Trophoblast cell (in vitro differentiated cells and primary cell): ENCODE measurements at regions not wholly inside any gene's neighbourhood (a gene's known extent, or its start where the extent isn't known, plus 50 kb on each side); places are given as distances from the start of the nearest gene placed in this dataset.

ENCODE experiments used
- DNase-seq, 2 donors: peaks; one replicate each; pipeline ENCODE4 v3.0.0-alpha.2; 2016
- H2AFZ ChIP-seq: 2 replicates; pipeline ENCODE4 v1.6.1; 2013; ENCODE audit warnings: low read length, moderate library complexity, mild to moderate bottlenecking; ENCODE audit not compliant: insufficient read depth, poor library complexity
- H2AK5ac ChIP-seq: 2 replicates; pipeline ENCODE4 v1.6.1; 2013; ENCODE audit warnings: mild to moderate bottlenecking, low read length
- H2BK120ac ChIP-seq: 2 replicates; pipeline ENCODE4 v1.6.1; 2013; ENCODE audit warnings: low read length, mild to moderate bottlenecking, moderate library complexity; ENCODE audit not compliant: insufficient read depth, poor library complexity
- H2BK12ac ChIP-seq: 2 replicates; pipeline ENCODE4 v1.6.1; 2013; ENCODE audit warnings: mild to moderate bottlenecking, low read length, moderate library complexity
- H2BK5ac ChIP-seq: 2 replicates; pipeline ENCODE4 v1.6.1; 2013; ENCODE audit warnings: low read length, low read depth, moderate library complexity, mild to moderate bottlenecking; ENCODE audit not compliant: poor library complexity
- H3K14ac ChIP-seq: 2 replicates; pipeline ENCODE4 v1.6.1; 2013; ENCODE audit warnings: mild to moderate bottlenecking, low read length
- H3K18ac ChIP-seq: 2 replicates; pipeline ENCODE4 v1.6.1; 2013; ENCODE audit warnings: mild to moderate bottlenecking, low read length
- H3K23ac ChIP-seq: 2 replicates; pipeline ENCODE4 v1.6.1; 2013; ENCODE audit warnings: low read length
- H3K27ac ChIP-seq: 2 replicates; pipeline ENCODE4 v1.5.1; 2013; ENCODE audit warnings: low read depth, mild to moderate bottlenecking, inconsistent platforms, low read length, moderate library complexity
- H3K27me3 ChIP-seq: 2 replicates; pipeline ENCODE4 v1.6.1; 2013; ENCODE audit warnings: inconsistent platforms, mild to moderate bottlenecking, low read length, moderate library complexity; ENCODE audit not compliant: insufficient read depth
- H3K36me3 ChIP-seq, 2 experiments: 1 replicate in 1 of 2; 2 replicates in 1 of 2; pipeline ENCODE4 v1.6.1; 2013; ENCODE audit warnings: low read length in 2 of 2, mild to moderate bottlenecking in 2 of 2, moderate library complexity in 1 of 2; ENCODE audit not compliant: insufficient read depth in 2 of 2, control insufficient read depth in 1 of 2
- H3K4ac ChIP-seq: 2 replicates; pipeline ENCODE4 v1.6.1; 2013; ENCODE audit warnings: low read depth, mild to moderate bottlenecking, low read length, moderate library complexity
- H3K4me1 ChIP-seq, 2 experiments: 1 replicate in 1 of 2; 2 replicates in 1 of 2; pipeline ENCODE4 v1.6.1; 2013; ENCODE audit warnings: low read length in 2 of 2, mild to moderate bottlenecking in 2 of 2, moderate library complexity in 1 of 2; ENCODE audit not compliant: insufficient read depth in 2 of 2, control insufficient read depth in 1 of 2
- H3K4me2 ChIP-seq: 2 replicates; pipeline ENCODE4 v1.6.1; 2013; ENCODE audit warnings: inconsistent platforms, mild to moderate bottlenecking, low read length, moderate library complexity
- H3K4me3 ChIP-seq: 2 replicates; pipeline ENCODE4 v1.5.1; 2013; ENCODE audit warnings: mild to moderate bottlenecking, low read depth, low read length, inconsistent platforms
- H3K79me1 ChIP-seq: one replicate; pipeline ENCODE4 v1.6.1; 2013; ENCODE audit warnings: low read length
- H3K79me2 ChIP-seq: 2 replicates; pipeline ENCODE4 v1.6.1; 2013; ENCODE audit warnings: low read length, mild to moderate bottlenecking; ENCODE audit not compliant: control insufficient read depth, insufficient read depth, poor library complexity
- H3K9ac ChIP-seq: 2 replicates; pipeline ENCODE4 v1.6.1; 2013; ENCODE audit warnings: mild to moderate bottlenecking, low read length
- H3K9me3 ChIP-seq: 2 replicates; pipeline ENCODE4 v1.6.1; 2013; ENCODE audit warnings: low read depth, mild to moderate bottlenecking, control low read depth, inconsistent platforms, low read length; ENCODE audit not compliant: insufficient read depth
- H4K12ac ChIP-seq: 2 replicates; pipeline ENCODE4 v1.6.1; 2013; ENCODE audit warnings: low read depth, mild to moderate bottlenecking, low read length, moderate library complexity
- H4K8ac ChIP-seq: 2 replicates; pipeline ENCODE4 v1.6.1; 2013; ENCODE audit warnings: low read depth, mild to moderate bottlenecking, low read length, moderate library complexity
- H4K91ac ChIP-seq: one replicate; pipeline ENCODE4 v1.6.1; 2013; ENCODE audit warnings: low read depth, mild to moderate bottlenecking, low read length, moderate library complexity
- WGBS: extraction: QIAGEN DNeasy Blood & Tissue Kit; methylation state at CpG from one replicate; pipeline ENCODE4 v1.1.7; 2013; ENCODE audit warnings: missing lambda C conversion rate; ENCODE audit not compliant: insufficient read length, insufficient coverage; ENCODE audit errors: extremely low coverage; 5-methylcytosine and 5-hydroxymethylcytosine counted together

DNA sequence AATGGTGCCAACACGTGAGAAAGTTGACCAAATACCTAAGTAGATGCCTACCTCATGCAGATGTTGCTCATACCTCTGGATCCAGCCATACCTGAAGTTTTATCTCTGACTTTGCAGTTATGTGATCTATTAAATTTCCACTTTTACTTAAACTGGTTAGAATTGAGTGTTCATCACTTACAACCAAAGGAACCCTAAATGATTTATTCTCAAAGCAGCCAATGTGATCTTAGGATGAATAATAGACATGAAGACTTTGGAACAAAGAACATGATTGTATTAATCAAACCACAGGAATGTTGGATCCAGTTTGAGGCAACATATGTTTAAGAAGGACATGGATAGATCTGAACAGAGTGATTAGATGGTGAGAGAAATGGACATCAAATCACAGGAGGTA, 68.7 kb downstream of the IRX6 start:
- Histone ChIP-seq H2BK12ac (no peak overlapping the region), H3K14ac (no peak overlapping the region), H3K9ac (no peak overlapping the region), H4K12ac (no peak overlapping the region), H4K8ac (no peak overlapping the region), H3K4ac (no peak overlapping the region), H3K27ac (no peak overlapping the region), H3K4me3 (no peak overlapping the region), H4K91ac (no peak overlapping the region), H3K4me2 (no peak overlapping the region), H3K4me1 (no peaks in the 10 kb centered on the region), H2BK120ac (no peak overlapping the region), H3K23ac (no peak overlapping the region), H2AFZ (no peak overlapping the region), H2BK5ac (no peak overlapping the region), H3K27me3 (no peaks in the 10 kb centered on the region), H3K79me1 (no peaks in the 10 kb centered on the region), H3K36me3 (no peaks in the 10 kb centered on the region), H3K79me2 (no peaks in the 10 kb centered on the region), H2AK5ac (no peak overlapping the region), H3K9me3 (no peaks in the 10 kb centered on the region), H3K18ac (no peak overlapping the region)
- DNase-seq, result no peak
- no CpG with 5 or more reads among the region's 1 CpG for WGBS

DNA sequence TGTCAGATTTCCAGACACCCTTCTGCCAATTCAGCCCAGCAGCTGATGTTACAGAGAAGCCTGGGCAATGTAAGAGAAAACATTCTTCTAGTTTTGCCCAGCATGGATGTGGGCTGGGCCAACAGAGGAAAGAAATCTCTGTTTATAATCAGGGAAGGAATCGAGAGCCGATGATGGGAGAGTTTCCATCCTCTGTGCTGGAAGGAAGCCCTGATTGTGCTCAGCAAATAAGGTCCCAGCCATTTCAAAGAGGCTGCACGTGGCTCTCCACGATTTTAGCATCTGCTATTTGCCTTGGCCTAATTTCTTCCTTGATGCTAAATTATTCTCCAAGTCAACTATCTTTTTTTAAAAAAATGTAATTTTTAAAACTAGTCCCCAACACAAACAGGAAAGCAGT, 70.0 kb downstream of the IRX6 start:
- Histone ChIP-seq H3K4me2 (no peak overlapping the region), H3K36me3 (no peaks in the 10 kb centered on the region), H3K23ac (no peak overlapping the region), H2AFZ (no peak overlapping the region), H4K8ac (no peak overlapping the region), H3K27ac (no peak overlapping the region), H3K79me1 (no peaks in the 10 kb centered on the region), H4K91ac (no peak overlapping the region), H3K9me3 (no peaks in the 10 kb centered on the region), H3K14ac (no peak overlapping the region), H4K12ac (no peak overlapping the region), H2BK12ac (no peak overlapping the region), H2BK5ac (no peak overlapping the region), H3K9ac (no peak overlapping the region), H3K27me3 (no peaks in the 10 kb centered on the region), H3K4ac (no peak overlapping the region), H3K4me3 (no peak overlapping the region), H3K4me1 (no peaks in the 10 kb centered on the region), H2AK5ac (no peak overlapping the region), H3K18ac (no peak overlapping the region), H3K79me2 (no peaks in the 10 kb centered on the region), H2BK120ac (no peak overlapping the region)
- DNase-seq, result no peak
- no CpG with 5 or more reads among the region's 4 CpGs for whole genome bisulfite sequencing

DNA sequence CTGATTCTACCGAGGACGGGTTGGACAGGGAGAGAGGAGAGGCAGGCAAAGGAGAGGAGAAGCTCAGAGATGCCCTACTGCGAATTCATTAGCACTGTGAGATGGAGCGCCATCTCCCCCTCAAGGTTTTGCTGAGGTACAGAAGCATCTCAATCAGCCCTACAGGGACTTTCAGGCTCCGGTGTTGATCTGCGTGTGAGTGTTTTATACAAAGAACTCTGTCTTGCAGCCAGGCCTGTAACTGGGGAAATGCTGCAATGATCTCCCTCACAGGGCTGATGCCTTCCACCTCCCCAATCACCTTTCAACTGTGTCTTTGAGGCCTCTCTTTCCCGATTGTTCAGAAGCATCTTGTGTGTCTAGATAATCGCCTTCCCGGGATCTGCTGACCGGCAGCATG, 74.8 kb downstream of the IRX6 start:
- Histone ChIP-seq H3K36me3 (no peaks in the 10 kb centered on the region), H2BK12ac (no peak overlapping the region), H3K18ac (no peak overlapping the region), H3K23ac (no peak overlapping the region), H2BK120ac (no peak overlapping the region), H3K14ac (no peak overlapping the region), H2AFZ (no peak overlapping the region), H4K8ac (no peak overlapping the region), H3K27ac (no peak overlapping the region), H4K12ac (no peak overlapping the region), H3K9me3 (no peaks in the 10 kb centered on the region), H4K91ac (no peak overlapping the region), H3K4ac (no peak overlapping the region), H3K79me1 (no peaks in the 10 kb centered on the region), H3K4me2 (no peak overlapping the region), H2AK5ac (no peak overlapping the region), H3K27me3 (no peaks in the 10 kb centered on the region), H3K4me3 (no peak overlapping the region), H3K4me1 (no peaks in the 10 kb centered on the region), H3K79me2 (no peaks in the 10 kb centered on the region), H3K9ac (no peak overlapping the region), H2BK5ac (no peak overlapping the region)
- no CpG with 5 or more reads among the region's 10 CpGs for WGBS
- DNase-seq, result no peak

DNA sequence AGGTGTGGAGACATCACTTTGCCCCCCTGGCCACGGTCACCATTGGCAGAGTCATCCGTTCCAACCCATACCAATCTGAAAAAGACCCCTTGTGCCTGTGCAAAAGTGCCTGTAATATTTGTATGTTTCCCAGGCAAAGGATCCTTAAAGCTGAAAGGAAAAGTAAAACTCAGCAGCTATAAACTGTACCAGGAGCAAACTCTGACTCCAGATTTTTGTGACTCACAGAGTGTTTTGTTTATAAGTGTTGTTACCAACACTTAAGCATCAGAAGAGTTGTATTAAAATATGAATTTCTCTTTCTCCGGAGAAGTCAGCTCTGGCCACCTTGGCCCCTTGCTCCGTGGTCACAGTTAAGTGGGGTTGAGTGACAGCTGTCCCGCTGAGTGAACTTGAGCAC, 75.9 kb downstream of the IRX6 start:
- no peak overlapping the region for H2BK12ac ChIP-seq
- H3K4me2 ChIP-seq, result no peak overlapping the region
- no peak overlapping the region for H3K27ac ChIP-seq
- H2AFZ ChIP-seq, result no peak overlapping the region
- H3K4ac ChIP-seq, result no peak overlapping the region
- H4K8ac ChIP-seq, result no peak overlapping the region
- no peak overlapping the region for H2AK5ac ChIP-seq
- no peak overlapping the region for H2BK120ac ChIP-seq
- H3K4me1 ChIP-seq, result no peaks in the 10 kb centered on the region
- no peaks in the 10 kb centered on the region for H3K79me2 ChIP-seq
- H3K79me1 ChIP-seq, result no peaks in the 10 kb centered on the region
- H3K27me3 ChIP-seq, result no peaks in the 10 kb centered on the region
- no peak overlapping the region for H3K18ac ChIP-seq
- H3K23ac ChIP-seq, result no peak overlapping the region
- H3K9me3 ChIP-seq, result no peaks in the 10 kb centered on the region
- no peak overlapping the region for H2BK5ac ChIP-seq
- no peak overlapping the region for H3K9ac ChIP-seq
- no peak overlapping the region for H3K14ac ChIP-seq
- no peak for DNase-seq
- no CpG with 5 or more reads among the region's 5 CpGs for WGBS
- H4K12ac ChIP-seq, result no peak overlapping the region
- no peak overlapping the region for H3K4me3 ChIP-seq
- no peak overlapping the region for H4K91ac ChIP-seq
- no peaks in the 10 kb centered on the region for H3K36me3 ChIP-seq
